Mesendoderm (in vitro differentiated cells): ENCODE measurements at regions not wholly inside any gene's neighbourhood (a gene's known extent, or its start where the extent isn't known, plus 50 kb on each side); places are given as distances from the start of the nearest gene placed in this dataset. TPM values are rescaled to one million over a fixed set of nuclear protein-coding genes. Genes with fewer than 3 reads are reported as not detected.

ENCODE experiments used
- DNase-seq: peaks from one replicate; pipeline ENCODE4 v3.0.0; 2013
- H2AK5ac ChIP-seq: 2 replicates; pipeline ENCODE4 v1.6.1; 2013; ENCODE audit warnings: low read length, inconsistent platforms
- H2BK120ac ChIP-seq: 2 replicates; pipeline ENCODE4 v1.6.1; 2013; ENCODE audit warnings: low read depth, mild to moderate bottlenecking, low read length, moderate library complexity, mixed read lengths
- H2BK15ac ChIP-seq: replicated peaks from 2 replicates; pipeline ENCODE4 v1.6.1; 2013; ENCODE audit warnings: low read depth, mild to moderate bottlenecking, moderate library complexity
- H2BK5ac ChIP-seq: 2 replicates; pipeline ENCODE4 v1.6.1; 2013; ENCODE audit warnings: low read length, inconsistent platforms
- H3K18ac ChIP-seq: 2 replicates; pipeline ENCODE4 v1.6.1; 2013; ENCODE audit warnings: mild to moderate bottlenecking, low read length, mixed read lengths
- H3K23ac ChIP-seq: one replicate; pipeline ENCODE4 v1.6.1; 2013; ENCODE audit warnings: low read length
- H3K27ac ChIP-seq: 2 replicates; pipeline ENCODE4 v1.5.1; 2013; ENCODE audit warnings: low read depth, mild to moderate bottlenecking, inconsistent platforms, low read length, moderate library complexity
- H3K27me3 ChIP-seq: 2 replicates; pipeline ENCODE4 v1.6.1; 2013; ENCODE audit warnings: low read length, control low read depth, mild to moderate bottlenecking, inconsistent platforms; ENCODE audit not compliant: insufficient read depth, poor library complexity
- H3K36me3 ChIP-seq: 2 replicates; pipeline ENCODE4 v1.6.1; 2013; ENCODE audit warnings: low read length, inconsistent platforms; ENCODE audit not compliant: control insufficient read depth, insufficient read depth
- H3K4ac ChIP-seq: one replicate; pipeline ENCODE4 v1.6.1; 2013; ENCODE audit warnings: low read depth, mild to moderate bottlenecking, low read length, moderate library complexity
- H3K4me1 ChIP-seq: 2 replicates; pipeline ENCODE4 v1.6.1; 2013; ENCODE audit warnings: low read depth, low read length, inconsistent platforms; ENCODE audit not compliant: control insufficient read depth
- H3K4me2 ChIP-seq: 2 replicates; pipeline ENCODE4 v1.6.1; 2013; ENCODE audit warnings: low read length
- H3K4me3 ChIP-seq: 2 replicates; pipeline ENCODE4 v1.5.1; 2013; ENCODE audit warnings: mild to moderate bottlenecking, low read length
- H3K56ac ChIP-seq: one replicate; pipeline ENCODE4 v1.6.1; 2013; ENCODE audit warnings: low read length
- H3K79me1 ChIP-seq: 2 replicates; pipeline ENCODE4 v1.6.1; 2013; ENCODE audit warnings: low read length, inconsistent platforms
- H3K79me2 ChIP-seq: 2 replicates; pipeline ENCODE4 v1.6.1; 2013; ENCODE audit warnings: mild to moderate bottlenecking, low read length; ENCODE audit not compliant: control insufficient read depth, insufficient read depth
- H3K9ac ChIP-seq: 2 replicates; pipeline ENCODE4 v1.6.1; 2013; ENCODE audit warnings: low read length, inconsistent platforms
- H4K5ac ChIP-seq: one replicate; pipeline ENCODE4 v1.6.1; 2013; ENCODE audit warnings: low read length
- H4K8ac ChIP-seq: one replicate; pipeline ENCODE4 v1.6.1; 2013; ENCODE audit warnings: low read depth, mild to moderate bottlenecking, control low read depth, low read length, moderate library complexity
- WGBS: extraction: QIAGEN DNeasy Blood & Tissue Kit; methylation state at CpG from one replicate; pipeline ENCODE4 v1.1.7; 2013; ENCODE audit warnings: low lambda C conversion rate, missing lambda C conversion rate; ENCODE audit not compliant: insufficient coverage; ENCODE audit errors: extremely low coverage; 5-methylcytosine and 5-hydroxymethylcytosine counted together
- small RNA-seq: library from polyadenylated mRNA; stranded (forward); fragments of <200 nt; extraction: miRNeasy Mini kit (QIAGEN cat#:217004); gene quantifications from one replicate; pipeline ENCODE3, GENCODE V24; 2013; ENCODE audit not compliant: insufficient read depth

DNA sequence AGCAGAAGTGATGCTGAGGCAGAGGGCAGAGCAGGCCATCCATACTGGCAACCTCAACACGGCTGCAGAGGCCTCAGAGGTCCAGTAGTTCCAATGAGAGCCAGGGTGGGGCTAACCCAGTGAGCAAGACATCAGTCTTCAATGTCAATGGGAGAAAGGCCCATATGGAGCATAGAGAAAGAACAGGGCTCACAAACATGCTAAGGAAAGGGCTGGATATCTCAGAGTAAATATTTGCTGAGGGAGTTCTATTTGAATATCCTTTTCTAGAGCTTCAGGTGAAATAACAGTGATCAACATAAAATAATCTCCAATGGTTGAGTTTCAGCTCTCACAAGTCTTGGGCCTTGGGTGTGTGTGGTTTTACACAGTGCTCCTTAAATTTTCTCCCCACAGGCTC is 50.8 kb upstream of the CCDC90B start:
- Histone ChIP-seq H3K4me3 (no peak overlapping the region), H2BK5ac (no peak overlapping the region), H3K27me3 (no peaks in the 10 kb centered on the region), H3K18ac (no peak overlapping the region), H3K79me2 (no peaks in the 10 kb centered on the region), H3K4me1 (peaks cover 2% of the 10 kb centered on the region), H2BK15ac (no peak overlapping the region), H3K36me3 (no peaks in the 10 kb centered on the region), H2BK120ac (no peak overlapping the region), H3K79me1 (no peaks in the 10 kb centered on the region), H3K4me2 (no peak overlapping the region), H3K56ac (no peak overlapping the region), H4K8ac (no peak overlapping the region), H3K23ac (no peak overlapping the region), H4K5ac (no peak overlapping the region), H3K9ac (no peak overlapping the region), H2AK5ac (peak overlapping the region; percentile 2), H3K27ac (no peak overlapping the region), H3K4ac (no peak overlapping the region)
- DNase-seq = no peak
- no CpG with 5 or more reads among the region's 1 CpG for WGBS

Small RNA genes in the stretch of these regions (small RNA-seq; reads per million reads assigned to genes)
- gene RF01974 = not detected
